ENCODE measurements at regions not wholly inside any gene's neighbourhood (a gene's known extent, or its start where the extent isn't known, plus 50 kb on each side); places are given as distances from the start of the nearest gene placed in this dataset.
A peak's percentile ranks its signal among the peaks of the same experiment; 100 is the strongest.

DNA sequence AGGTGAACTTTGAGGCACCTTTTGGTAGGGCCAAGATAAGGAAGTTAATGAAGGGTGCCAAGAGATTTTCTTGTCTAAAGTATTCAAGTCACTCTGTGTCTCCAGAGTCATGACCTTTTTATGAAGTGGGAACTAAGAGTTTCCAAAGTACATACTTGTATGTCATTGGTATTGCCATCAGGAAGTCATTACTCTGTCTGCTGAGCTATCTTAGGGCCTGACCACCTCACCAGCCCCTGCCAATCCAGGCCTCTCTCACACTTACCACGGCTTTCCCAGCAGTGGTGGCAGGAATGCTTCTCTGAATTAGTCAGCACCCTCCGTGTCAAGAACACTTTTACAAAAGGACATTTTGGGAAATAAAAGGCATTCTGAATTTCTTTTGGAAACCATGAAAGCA lies 192.8 kb upstream of the MTNR1B start:
- H3K9me3 Mint-ChIP-seq (ENCODE audit: unreplicated experiment): no peaks in the 10 kb centered on the region
- TF ChIP-seq, protein P1, sequence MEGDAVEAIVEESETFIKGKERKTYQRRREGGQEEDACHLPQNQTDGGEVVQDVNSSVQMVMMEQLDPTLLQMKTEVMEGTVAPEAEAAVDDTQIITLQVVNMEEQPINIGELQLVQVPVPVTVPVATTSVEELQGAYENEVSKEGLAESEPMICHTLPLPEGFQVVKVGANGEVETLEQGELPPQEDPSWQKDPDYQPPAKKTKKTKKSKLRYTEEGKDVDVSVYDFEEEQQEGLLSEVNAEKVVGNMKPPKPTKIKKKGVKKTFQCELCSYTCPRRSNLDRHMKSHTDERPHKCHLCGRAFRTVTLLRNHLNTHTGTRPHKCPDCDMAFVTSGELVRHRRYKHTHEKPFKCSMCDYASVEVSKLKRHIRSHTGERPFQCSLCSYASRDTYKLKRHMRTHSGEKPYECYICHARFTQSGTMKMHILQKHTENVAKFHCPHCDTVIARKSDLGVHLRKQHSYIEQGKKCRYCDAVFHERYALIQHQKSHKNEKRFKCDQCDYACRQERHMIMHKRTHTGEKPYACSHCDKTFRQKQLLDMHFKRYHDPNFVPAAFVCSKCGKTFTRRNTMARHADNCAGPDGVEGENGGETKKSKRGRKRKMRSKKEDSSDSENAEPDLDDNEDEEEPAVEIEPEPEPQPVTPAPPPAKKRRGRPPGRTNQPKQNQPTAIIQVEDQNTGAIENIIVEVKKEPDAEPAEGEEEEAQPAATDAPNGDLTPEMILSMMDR (IDR thresholded peaks at IDR 0.05; ENCODE audit: unreplicated experiment): no peak
- intact Hi-C loops (cut with micrococcal nuclease): no loop called here
- POLR2A ChIA-PET: no interaction called here
- no peaks in the 10 kb centered on the region for H3K36me3 Mint-ChIP-seq (ENCODE audit: insufficient read depth, unreplicated experiment)
- no peak overlapping the region for H3K27ac Mint-ChIP-seq (ENCODE audit: low read depth, unreplicated experiment)
- H3K27me3 Mint-ChIP-seq (ENCODE audit: insufficient read depth, unreplicated experiment): no peaks in the 10 kb centered on the region
- CTCF ChIA-PET: no interaction called here
- DNase-seq (ENCODE audit: unreplicated experiment): no peak
- H3K4me3 Mint-ChIP-seq (ENCODE audit: unreplicated experiment): no peak overlapping the region
- no peaks in the 10 kb centered on the region for H3K4me1 Mint-ChIP-seq (ENCODE audit: insufficient read depth, unreplicated experiment)
- BruUV-seq (replicated peaks): no TSS peak

DNA sequence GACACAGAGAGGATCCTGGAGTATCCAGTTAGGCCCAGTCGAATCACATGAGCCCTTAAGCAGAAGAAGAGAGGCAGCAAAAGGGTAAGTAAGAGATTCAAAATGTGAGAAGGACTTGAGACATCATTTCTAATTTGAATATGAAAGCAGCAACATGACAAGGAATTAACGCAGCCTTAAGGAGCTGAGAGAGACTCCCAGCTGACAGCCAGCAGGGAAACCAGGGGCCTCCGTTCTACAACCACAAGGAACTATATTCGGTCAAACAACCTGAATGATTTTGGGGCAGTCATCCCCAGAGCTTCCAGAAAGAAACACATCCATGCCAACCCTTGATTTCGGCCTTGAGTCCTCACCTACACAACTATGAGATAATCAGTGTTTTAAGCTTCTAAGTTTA lies 189.7 kb upstream of the MTNR1B start:
- TF ChIP-seq, protein P1 (IDR thresholded peaks at IDR 0.05; ENCODE audit: unreplicated experiment): no peak
- Mint-ChIP-seq H3K27me3 (ENCODE audit: insufficient read depth, unreplicated experiment) (no peaks in the 10 kb centered on the region), H3K36me3 (ENCODE audit: insufficient read depth, unreplicated experiment) (no peaks in the 10 kb centered on the region), H3K4me1 (ENCODE audit: insufficient read depth, unreplicated experiment) (no peaks in the 10 kb centered on the region), H3K4me3 (ENCODE audit: unreplicated experiment) (no peak overlapping the region), H3K9me3 (ENCODE audit: unreplicated experiment) (no peaks in the 10 kb centered on the region), H3K27ac (ENCODE audit: low read depth, unreplicated experiment) (no peak overlapping the region)
- intact Hi-C loops (cut with micrococcal nuclease): no loop called here
- no peak for DNase-seq (ENCODE audit: unreplicated experiment)
- CTCF ChIA-PET: interaction anchor here (0.7 kb wide), 1 partner anchor 91 kb away, joined by 3 read pairs; no protein-coding TSS in a partner anchor
- BruUV-seq (replicated peaks): no TSS peak
- POLR2A ChIA-PET: interaction anchor here (0.6 kb wide), 1 partner anchor 1241 kb away, joined by 4 read pairs; no protein-coding TSS in a partner anchor

DNA sequence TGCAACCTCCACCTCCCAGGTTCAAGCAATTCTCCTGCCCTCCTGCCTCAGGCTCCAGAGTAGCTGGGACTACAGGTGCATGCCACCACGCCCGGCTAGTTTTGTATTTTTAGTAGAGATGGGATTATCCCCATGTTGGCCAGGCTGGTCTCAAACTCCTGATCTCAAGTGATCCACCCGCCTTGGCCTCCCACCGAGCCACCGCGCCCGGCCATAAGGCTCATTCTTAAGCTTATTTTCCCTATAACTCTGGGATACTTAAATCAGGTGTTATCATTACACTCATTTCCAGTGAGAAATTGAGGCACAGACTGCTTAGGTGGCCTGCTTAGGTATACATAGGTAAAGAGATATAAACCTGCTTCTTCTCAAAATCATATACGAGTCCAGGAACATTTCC lies 188.3 kb upstream of the MTNR1B start:
- Mint-ChIP-seq H3K4me3 (ENCODE audit: unreplicated experiment) (no peak overlapping the region), H3K4me1 (ENCODE audit: insufficient read depth, unreplicated experiment) (no peaks in the 10 kb centered on the region), H3K27me3 (ENCODE audit: insufficient read depth, unreplicated experiment) (no peaks in the 10 kb centered on the region), H3K36me3 (ENCODE audit: insufficient read depth, unreplicated experiment) (no peaks in the 10 kb centered on the region), H3K9me3 (ENCODE audit: unreplicated experiment) (no peaks in the 10 kb centered on the region), H3K27ac (ENCODE audit: low read depth, unreplicated experiment) (no peak overlapping the region)
- ChIA-PET POLR2A (no interaction called here), CTCF (no interaction called here)
- DNase-seq (ENCODE audit: unreplicated experiment): no peak
- TF ChIP-seq, protein P1 (IDR thresholded peaks at IDR 0.05; ENCODE audit: unreplicated experiment): no peak
- BruUV-seq (replicated peaks): no TSS peak
- intact Hi-C loops (cut with micrococcal nuclease): no loop called here

DNA sequence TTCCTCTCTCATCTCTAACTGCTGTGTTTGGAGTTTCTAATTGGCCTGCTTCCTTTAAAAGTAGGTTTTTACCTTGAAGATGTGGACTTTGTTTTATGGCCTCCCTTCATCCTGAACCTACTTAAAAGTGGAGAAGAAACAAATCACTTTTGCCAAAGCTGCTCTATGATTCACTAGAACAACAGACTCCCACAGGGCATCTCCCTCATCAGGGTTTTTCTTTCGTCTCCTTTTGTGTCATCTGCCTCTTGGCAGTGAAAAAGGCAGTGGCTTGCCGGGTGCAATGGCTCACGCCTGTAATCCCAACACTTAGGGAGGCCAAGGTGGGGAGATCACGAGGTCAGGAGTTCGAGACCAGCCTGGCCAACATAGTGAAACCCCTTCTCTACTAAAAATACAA lies 186.6 kb upstream of the MTNR1B start:
- POLR2A ChIA-PET: no interaction called here
- no peaks in the 10 kb centered on the region for H3K9me3 Mint-ChIP-seq (ENCODE audit: unreplicated experiment)
- no peak overlapping the region for H3K27ac Mint-ChIP-seq (ENCODE audit: low read depth, unreplicated experiment)
- no TSS peak for BruUV-seq (replicated peaks)
- peak; percentile 11 for DNase-seq (ENCODE audit: unreplicated experiment)
- intact Hi-C loops (cut with micrococcal nuclease): no loop called here
- CTCF ChIA-PET: no interaction called here
- H3K4me3 Mint-ChIP-seq (ENCODE audit: unreplicated experiment): no peak overlapping the region
- TF ChIP-seq, protein P1 (IDR thresholded peaks at IDR 0.05; ENCODE audit: unreplicated experiment): no peak
- H3K36me3 Mint-ChIP-seq (ENCODE audit: insufficient read depth, unreplicated experiment): no peaks in the 10 kb centered on the region
- H3K4me1 Mint-ChIP-seq (ENCODE audit: insufficient read depth, unreplicated experiment): no peaks in the 10 kb centered on the region
- no peaks in the 10 kb centered on the region for H3K27me3 Mint-ChIP-seq (ENCODE audit: insufficient read depth, unreplicated experiment)
